Brain microvascular endothelial cell (primary cell): ENCODE measurements at regions not wholly inside any gene's neighbourhood (a gene's known extent, or its start where the extent isn't known, plus 50 kb on each side); places are given as distances from the start of the nearest gene placed in this dataset.
"Not testable (repeated sequence)": the region's sequence is repeated elsewhere in the genome, so short reads cannot be mapped to it uniquely, and the experiment has no call there.

Experiments
- DNase-seq: peaks from one replicate; pipeline ENCODE4 v3.0.0-alpha.2; 2020
- H3K27ac ChIP-seq: fragments of 250-450 bp; sonication (Bioruptor Pico); 2 replicates; pipeline ENCODE4 v1.5.1; 2020; ENCODE audit warnings: mild to moderate bottlenecking, moderate library complexity
- H3K27me3 ChIP-seq: fragments of 250-450 bp; sonication (Bioruptor Pico); replicated peaks from 2 replicates; pipeline ENCODE4 v1.5.1; 2020; ENCODE audit warnings: mild to moderate bottlenecking
- H3K36me3 ChIP-seq: fragments of 250-450 bp; sonication (Bioruptor Pico); replicated peaks from 2 replicates; pipeline ENCODE4 v1.5.1; 2020; ENCODE audit warnings: mild to moderate bottlenecking
- H3K4me3 ChIP-seq: 2 replicates; pipeline ENCODE4 v1.5.1; 2011; ENCODE audit warnings: low read depth, mild to moderate bottlenecking, control low read depth, low read length, moderate library complexity
- CTCF ChIP-seq: IDR thresholded peaks from 2 replicates; pipeline ENCODE4 v1.5.1; 2011; ENCODE audit warnings: low read depth, mild to moderate bottlenecking, moderate library complexity, low read length, control low read depth, inconsistent platforms; ENCODE audit errors: missing control alignments
- in situ Hi-C: cut with HindIII; loops from 2 replicates; pipeline ENCODE4 v1.10.0; 2017; ENCODE audit warnings: low sequenced_read_pairs, low pct_ligation_motif_present

DNA sequence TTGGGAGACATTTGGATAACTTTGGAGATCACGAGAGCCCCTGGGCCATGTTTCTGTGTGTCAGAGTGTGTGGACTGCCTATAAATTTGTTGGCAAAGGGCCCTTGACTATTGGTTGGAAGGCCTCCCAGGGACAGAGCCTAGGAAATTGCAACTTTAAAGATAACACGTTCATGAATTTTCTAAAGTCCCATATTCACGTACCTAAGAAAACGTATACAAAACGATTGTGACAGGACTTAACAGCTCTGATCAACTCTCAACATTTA lies 55.8 kb downstream of the DOP1B start:
- no peak overlapping the region for H3K4me3 ChIP-seq
- no peaks in the 10 kb centered on the region for H3K27me3 ChIP-seq
- DNase-seq: no peak
- TF ChIP-seq CTCF: no peak
- in situ Hi-C loops: no loop called here
- H3K36me3 ChIP-seq: no peaks in the 10 kb centered on the region
- H3K27ac ChIP-seq: peak overlapping the region; percentile 77

DNA sequence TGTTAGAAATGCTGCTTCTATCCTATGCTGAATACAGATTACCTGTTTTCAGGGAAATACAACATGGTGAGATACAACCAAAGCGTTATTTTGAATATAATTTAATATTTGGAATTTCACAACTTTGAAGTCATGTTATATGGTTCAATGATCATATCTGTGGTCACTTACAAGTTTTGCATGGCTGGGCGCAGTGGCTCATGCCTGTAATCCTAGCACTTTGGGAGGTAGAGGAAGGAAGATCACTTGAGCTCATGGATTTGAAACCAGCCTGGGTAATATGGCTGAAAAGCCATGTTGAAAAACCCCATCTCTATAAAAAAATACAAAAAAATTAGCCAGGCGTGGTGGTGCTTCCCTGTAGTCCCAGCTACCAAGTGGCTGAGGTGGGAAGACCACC lies 57.9 kb downstream of the DOP1B start:
- Histone ChIP-seq H3K27ac (no peak overlapping the region), H3K27me3 (no peaks in the 10 kb centered on the region), H3K36me3 (no peaks in the 10 kb centered on the region), H3K4me3 (no peak overlapping the region)
- in situ Hi-C loops: no loop called here
- TF ChIP-seq CTCF: no peak
- DNase-seq: no peak

- no peaks in the 10 kb centered on the region for H3K36me3 ChIP-seq
- H3K27me3 ChIP-seq: no peaks in the 10 kb centered on the region
- in situ Hi-C loops: no loop called here
- H3K4me3 ChIP-seq: no peak overlapping the region
- TF ChIP-seq CTCF: no peak
- DNase-seq: no peak
- H3K27ac ChIP-seq: no peak overlapping the region
These were observed 61.1 kb downstream of the DOP1B start for GRCh38 chr21:36217743-36218142.

GRCh38 chr21:36218691-36219090 lies 62.1 kb downstream of the DOP1B start:
- in situ Hi-C loops: no loop called here
- no peak for DNase-seq
- no peak overlapping the region for H3K27ac ChIP-seq
- no peaks in the 10 kb centered on the region for H3K27me3 ChIP-seq
- no peak overlapping the region for H3K4me3 ChIP-seq
- H3K36me3 ChIP-seq: no peaks in the 10 kb centered on the region
- no peak for TF ChIP-seq CTCF

DNA sequence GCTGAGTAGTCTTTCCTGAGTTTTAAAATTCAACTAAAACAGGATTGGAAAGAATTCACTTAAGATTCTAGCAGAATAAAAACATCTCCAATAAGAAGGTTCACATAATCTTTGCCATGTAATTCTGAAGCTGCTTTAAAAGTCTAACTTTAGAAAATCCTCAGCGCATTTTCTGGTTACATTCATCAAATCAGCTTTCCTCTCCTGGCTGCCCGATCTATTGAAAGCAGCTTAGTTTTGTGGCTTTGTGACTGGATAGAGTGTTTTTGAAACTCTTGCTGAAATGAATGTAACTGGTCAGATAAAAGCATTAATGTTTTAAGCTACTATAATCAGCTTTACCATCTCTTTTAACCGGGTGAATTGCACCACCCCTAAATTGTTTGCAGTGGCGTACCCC lies 66.8 kb downstream of the DOP1B start:
- no peak overlapping the region for H3K27ac ChIP-seq
- no peak overlapping the region for H3K4me3 ChIP-seq
- no peaks in the 10 kb centered on the region for H3K36me3 ChIP-seq
- H3K27me3 ChIP-seq: no peaks in the 10 kb centered on the region
- TF ChIP-seq CTCF: no peak
- no peak for DNase-seq
- in situ Hi-C loops: no loop called here

DNA sequence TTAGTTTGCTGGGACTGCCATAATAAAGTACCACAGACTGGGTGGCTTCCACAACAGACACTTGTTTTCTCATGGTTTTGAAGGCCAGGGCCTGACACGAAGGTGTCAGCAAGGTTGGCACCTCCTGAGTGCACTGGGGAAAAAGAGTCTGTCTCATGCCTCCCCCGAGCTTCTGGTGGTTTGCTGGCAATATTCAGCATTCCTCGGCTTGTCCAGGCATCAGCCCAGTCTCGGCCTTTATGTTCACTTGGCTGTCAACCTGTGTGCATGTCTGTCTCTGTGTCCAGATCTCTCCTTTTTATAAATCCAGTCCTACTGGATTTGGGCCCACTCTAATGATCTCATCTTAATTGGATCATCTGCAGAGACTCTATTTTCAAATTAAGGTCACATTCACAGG lies 72.6 kb downstream of the DOP1B start:
- no peak for TF ChIP-seq CTCF
- Histone ChIP-seq H3K4me3 (no peak overlapping the region), H3K27me3 (no peaks in the 10 kb centered on the region), H3K36me3 (no peaks in the 10 kb centered on the region), H3K27ac (no peak overlapping the region)
- DNase-seq: no peak
- in situ Hi-C loops: no loop called here

DNA sequence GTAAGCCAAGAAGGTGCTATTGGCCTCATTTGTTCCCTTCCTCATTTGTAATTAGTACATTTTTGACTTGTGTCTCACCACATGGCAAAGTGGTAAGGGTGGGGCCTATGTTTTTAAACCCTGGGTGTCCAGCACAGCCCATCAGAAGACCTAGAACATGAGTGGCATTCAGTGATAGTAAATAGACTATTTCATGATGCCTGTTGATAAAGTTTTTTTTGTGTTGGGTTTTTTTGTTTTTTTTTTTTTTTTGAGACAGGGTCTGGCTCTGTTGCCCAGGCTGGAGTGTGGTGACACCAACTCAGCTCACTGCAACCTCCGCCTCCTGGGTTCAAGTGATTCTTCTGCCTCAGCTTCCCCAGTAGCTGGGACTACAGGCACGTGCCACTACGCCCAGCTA lies 74.8 kb downstream of the DOP1B start:
- in situ Hi-C loops, H3K27ac ChIP-seq, H3K27me3 ChIP-seq, H3K4me3 ChIP-seq, H3K36me3 ChIP-seq, DNase-seq: not testable (repeated sequence)
